Vagina (tissue), 2 donors: ENCODE measurements at regions not wholly inside any gene's neighbourhood (a gene's known extent, or its start where the extent isn't known, plus 50 kb on each side); places are given as distances from the start of the nearest gene placed in this dataset.

ENCODE experiments used
- DNase-seq, 2 donors: peaks; one replicate each; pipeline ENCODE4 v3.0.0-alpha.2; 2017; ENCODE audit errors: extremely low spot score in 2 of 2
- H3K27ac ChIP-seq: fragments of 200-600 bp; sonication (generic); one replicate; pipeline ENCODE4 v1.5.1; 2019
- H3K27me3 ChIP-seq: fragments of 200-600 bp; sonication (generic); one replicate; pipeline ENCODE4 v1.5.1; 2019
- H3K36me3 ChIP-seq, 2 donors: fragments of 200-600 bp; sonication (generic); one replicate each; pipeline ENCODE4 v1.5.1; 2017 to 2019
- H3K4me1 ChIP-seq: fragments of 200-600 bp; sonication (generic); one replicate; pipeline ENCODE4 v1.5.1; 2019
- H3K4me3 ChIP-seq, 2 donors: fragments of 200-600 bp; sonication (generic); 1 replicate in 1 of 2; 2 replicates in 1 of 2; pipeline ENCODE4 v1.5.1; 2016 to 2019
- H3K9me3 ChIP-seq: fragments of 200-600 bp; sonication (generic); one replicate; pipeline ENCODE4 v1.5.1; 2019
- CTCF ChIP-seq, 3 experiments: fragments of 450-650 bp in 2 of 3; fragments of 200-600 bp in 1 of 3; sonication (generic) in 1 of 3; IDR thresholded peaks; one replicate each; pipeline ENCODE4 v1.5.1; 2017 to 2019; ENCODE audit warnings: antibody characterized with exemption in 3 of 3, mild to moderate bottlenecking in 2 of 3, moderate library complexity in 2 of 3
- POLR2A ChIP-seq, 2 donors: fragments of 450-650 bp; IDR thresholded peaks; one replicate each; pipeline ENCODE4 v1.6.1; 2017; ENCODE audit warnings: antibody characterized with exemption in 2 of 2, mild to moderate bottlenecking in 2 of 2, moderate library complexity in 2 of 2
- POLR2AphosphoS5 ChIP-seq, 2 donors: sonication (generic); formaldehyde crosslinking; IDR thresholded peaks; one replicate each; pipeline ENCODE4 v1.9.0; 2017; ENCODE audit warnings: antibody characterized with exemption in 2 of 2, mild to moderate bottlenecking in 2 of 2, low read depth in 1 of 2; ENCODE audit not compliant: insufficient read depth in 1 of 2
- intact Hi-C: fragments of 100-400 bp; cut with DNase I; formaldehyde crosslinking; loops from one replicate; pipeline ENCODE4 v1.15.1; 2023

GRCh38 chr10:101291331-101292193, 62.3 kb upstream of the LBX1 start:
- DNase-seq, result no peak
- TF ChIP-seq CTCF (IDR thresholded peaks at IDR 0.05) (peak in 2 of 3 experiments; percentile 28 to 41), POLR2A (IDR thresholded peaks at IDR 0.05) (no peak)
- intact Hi-C loops, result loop anchor here (5.0 kb wide), 1 partner anchor 69 kb away; no protein-coding TSS in a partner anchor
- Histone ChIP-seq H3K4me3 (peak overlapping the region; percentile 44 to 55), H3K27ac (no peak overlapping the region), H3K36me3 (no peaks in the 10 kb centered on the region), H3K27me3 (no peaks in the 10 kb centered on the region), H3K4me1 (peaks cover 13% of the 10 kb centered on the region), H3K9me3 (no peaks in the 10 kb centered on the region)

- no peak for DNase-seq
- H3K4me1 ChIP-seq, result peaks cover 13% of the 10 kb centered on the region
- peak overlapping the region; percentile 44 to 55 for H3K4me3 ChIP-seq
- TF ChIP-seq CTCF (IDR thresholded peaks at IDR 0.05) (no peak), POLR2A (IDR thresholded peaks at IDR 0.05) (no peak), POLR2AphosphoS5 (IDR thresholded peaks at IDR 0.05; ENCODE audit: insufficient read depth in 1 of 2, low read depth in 1 of 2) (no peak)
- H3K27me3 ChIP-seq, result no peaks in the 10 kb centered on the region
- intact Hi-C loops, result loop anchor here (5.0 kb wide), 1 partner anchor 70 kb away; no protein-coding TSS in a partner anchor
- no peaks in the 10 kb centered on the region for H3K36me3 ChIP-seq
- no peaks in the 10 kb centered on the region for H3K9me3 ChIP-seq
- no peak overlapping the region for H3K27ac ChIP-seq
Observed at GRCh38 chr10:101292194-101293006, 61.6 kb upstream of the BTRC start.

GRCh38 chr10:101293007-101293723, 60.8 kb upstream of the BTRC start:
- Histone ChIP-seq H3K4me3 (peak overlapping the region; percentile 44 to 55), H3K9me3 (no peaks in the 10 kb centered on the region), H3K4me1 (peaks cover 13% of the 10 kb centered on the region), H3K27me3 (no peaks in the 10 kb centered on the region), H3K27ac (no peak overlapping the region), H3K36me3 (no peaks in the 10 kb centered on the region)
- TF ChIP-seq CTCF (IDR thresholded peaks at IDR 0.05) (no peak), POLR2A (IDR thresholded peaks at IDR 0.05) (no peak), POLR2AphosphoS5 (IDR thresholded peaks at IDR 0.05; ENCODE audit: insufficient read depth in 1 of 2, low read depth in 1 of 2) (no peak)
- intact Hi-C loops, result loop anchor here (5.0 kb wide), 1 partner anchor 71 kb away; no protein-coding TSS in a partner anchor
- DNase-seq, result no peak

DNA sequence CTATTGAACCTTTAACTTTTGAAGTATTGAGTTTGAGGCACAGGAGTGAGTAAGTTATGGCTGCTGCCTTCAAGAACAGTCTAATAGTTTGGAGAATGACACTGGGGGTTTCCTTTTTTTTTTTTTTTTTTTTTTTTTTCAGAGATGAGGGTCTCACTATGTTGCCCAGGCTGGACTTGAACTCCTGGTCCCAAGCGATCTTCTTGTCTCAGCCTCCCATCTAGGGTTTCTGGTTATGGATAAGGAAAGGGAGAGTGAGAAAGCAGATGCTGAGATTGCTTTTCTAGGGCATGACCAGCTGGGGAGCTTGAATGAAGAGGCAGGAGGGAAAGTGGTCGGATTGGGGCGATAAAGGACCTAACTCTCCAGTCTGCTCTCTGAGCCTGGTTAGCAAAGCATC, 59.9 kb upstream of the BTRC start:
- no peak overlapping the region for H3K27ac ChIP-seq
- no peaks in the 10 kb centered on the region for H3K27me3 ChIP-seq
- no peaks in the 10 kb centered on the region for H3K9me3 ChIP-seq
- H3K36me3 ChIP-seq, result no peaks in the 10 kb centered on the region
- H3K4me3 ChIP-seq, result no peak overlapping the region
- intact Hi-C loops, result loop anchor here (5.0 kb wide), 1 partner anchor 72 kb away; no protein-coding TSS in a partner anchor
- no peak for DNase-seq
- peaks cover 13% of the 10 kb centered on the region for H3K4me1 ChIP-seq
- TF ChIP-seq POLR2A (IDR thresholded peaks at IDR 0.05) (no peak), CTCF (IDR thresholded peaks at IDR 0.05) (no peak), POLR2AphosphoS5 (IDR thresholded peaks at IDR 0.05; ENCODE audit: insufficient read depth in 1 of 2, low read depth in 1 of 2) (no peak)
